GM19455 (cell line): ENCODE measurements at regions not wholly inside any gene's neighbourhood (a gene's known extent, or its start where the extent isn't known, plus 50 kb on each side); places are given as distances from the start of the nearest gene placed in this dataset.

Source experiments
- ATAC-seq: cut with Tn5 transposase; IDR thresholded peaks from one replicate; pipeline ENCODE4 v1.9.1; 2021; ENCODE audit not compliant: unreplicated experiment

DNA sequence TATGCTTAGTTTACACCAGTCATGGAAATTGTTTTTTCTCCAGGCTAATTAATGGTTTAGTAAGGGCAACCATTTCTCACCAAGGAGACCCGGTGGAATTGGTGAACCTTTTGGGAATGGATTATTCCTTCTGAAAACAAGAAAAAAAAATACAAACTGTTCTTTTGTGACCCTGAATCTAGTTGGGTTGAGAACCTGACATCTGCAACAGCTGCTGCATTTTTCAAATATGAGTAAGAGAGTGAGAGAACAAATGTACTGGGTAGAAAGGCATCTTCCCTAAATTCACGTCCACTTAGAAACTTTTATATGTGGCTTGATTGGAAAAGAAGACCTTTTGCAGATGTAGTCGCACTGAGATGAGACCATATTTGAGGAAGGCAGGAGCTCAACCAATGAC lies 553.4 kb upstream of the EPHA7 start:
- no peak for ATAC-seq

GRCh38 chr6:93970684-93971083 lies 551.3 kb upstream of the EPHA7 start:
- no peak for ATAC-seq

GRCh38 chr6:93968126-93968525 lies 548.8 kb upstream of the EPHA7 start:
- ATAC-seq, result no peak

- ATAC-seq, result no peak
Measured at GRCh38 chr6:93964926-93965325, 545.6 kb upstream of the EPHA7 start.

GRCh38 chr6:93964321-93964720 lies 545.0 kb upstream of the EPHA7 start:
- no peak for ATAC-seq

GRCh38 chr6:93962566-93962965 lies 543.2 kb upstream of the EPHA7 start:
- no peak for ATAC-seq

DNA sequence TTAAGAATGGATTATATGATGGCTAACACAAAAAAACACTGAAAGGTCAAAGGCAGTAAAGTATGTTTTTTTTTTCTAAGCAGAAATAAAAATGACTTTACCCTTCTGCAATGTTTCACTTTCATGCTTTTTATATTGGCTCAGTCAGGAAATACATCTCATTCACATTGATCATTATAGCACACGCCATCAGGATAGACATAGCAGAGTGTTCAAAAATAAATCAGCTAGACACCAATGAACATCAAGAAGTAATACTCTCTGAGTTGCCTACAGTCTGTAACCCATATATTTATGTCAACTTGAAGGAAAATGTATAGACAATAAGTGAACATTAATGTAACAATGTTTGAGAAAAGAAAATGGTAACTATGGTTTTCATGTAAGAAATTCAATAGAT lies 535.2 kb upstream of the EPHA7 start:
- no peak for ATAC-seq

GRCh38 chr6:93943661-93944060 lies 524.3 kb upstream of the EPHA7 start:
- no peak for ATAC-seq

- ATAC-seq, result no peak
Measured at GRCh38 chr6:93940381-93940780, 521.0 kb upstream of the EPHA7 start.

DNA sequence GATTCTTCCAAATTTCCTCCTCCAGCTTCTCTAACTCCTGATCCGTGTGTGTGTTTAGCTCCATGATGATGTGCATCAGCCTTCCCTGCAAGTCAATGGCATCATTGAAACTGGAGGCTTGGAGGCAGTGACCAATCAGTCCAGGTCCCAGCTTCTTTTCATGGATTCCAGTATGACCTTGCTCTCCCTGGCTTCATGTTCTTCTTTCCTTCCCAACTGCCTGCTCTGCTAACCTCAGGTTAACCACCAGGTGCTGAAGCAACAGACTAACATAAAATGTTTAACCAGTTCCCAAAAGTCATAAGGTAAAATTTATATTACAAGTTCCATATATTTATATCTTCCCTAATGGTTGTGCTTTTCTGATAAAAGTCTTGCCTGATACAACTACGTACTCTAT lies 512.8 kb upstream of the EPHA7 start:
- ATAC-seq, result no peak

GRCh38 chr6:93927731-93928130 lies 508.4 kb upstream of the EPHA7 start:
- ATAC-seq, result no peak

DNA sequence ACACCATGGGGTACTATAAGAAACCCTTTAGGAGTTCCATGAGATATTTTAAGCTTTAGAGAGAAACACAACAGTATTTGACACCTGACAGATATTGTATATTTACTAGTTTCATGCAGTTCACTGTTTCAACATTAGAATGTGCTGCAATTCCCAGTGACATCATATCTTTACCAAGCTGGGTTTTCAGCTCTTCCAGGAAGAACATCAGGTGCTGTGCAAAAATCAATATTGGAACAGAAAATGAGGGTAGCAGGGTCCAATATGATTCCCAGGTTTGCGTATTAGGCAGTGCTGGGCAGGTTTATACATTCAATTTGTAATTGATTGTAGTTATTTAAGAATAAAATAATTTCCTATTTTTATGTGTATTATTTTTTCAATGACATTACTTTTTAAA lies 500.0 kb upstream of the EPHA7 start:
- ATAC-seq, result no peak

GRCh38 chr6:93918258-93918657 lies 498.9 kb upstream of the EPHA7 start:
- no peak for ATAC-seq

DNA sequence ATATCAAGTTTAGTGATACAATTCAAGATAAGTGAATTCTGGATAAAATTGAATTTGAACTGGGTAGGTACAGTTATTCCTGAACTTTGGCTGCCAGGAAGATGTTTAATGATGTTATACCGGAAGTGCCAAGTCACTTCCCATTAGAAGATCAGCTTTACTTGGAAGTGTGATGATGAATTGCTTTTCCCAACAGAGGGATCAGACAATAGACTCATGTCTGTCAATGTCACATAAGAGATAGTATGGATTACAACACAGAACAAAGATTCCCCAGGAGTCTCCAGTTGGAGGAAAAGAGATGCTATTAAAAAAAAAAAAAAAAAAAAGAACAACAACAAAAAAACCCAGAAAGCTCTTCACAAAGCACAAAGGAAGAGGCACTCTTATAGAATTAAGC lies 497.9 kb upstream of the EPHA7 start:
- no peak for ATAC-seq

GRCh38 chr6:93916716-93917115 lies 497.4 kb upstream of the EPHA7 start:
- ATAC-seq, result no peak

GRCh38 chr6:93915961-93916360 lies 496.6 kb upstream of the EPHA7 start:
- no peak for ATAC-seq

- no peak for ATAC-seq
Measured at GRCh38 chr6:93902517-93902916, 483.2 kb upstream of the EPHA7 start.

DNA sequence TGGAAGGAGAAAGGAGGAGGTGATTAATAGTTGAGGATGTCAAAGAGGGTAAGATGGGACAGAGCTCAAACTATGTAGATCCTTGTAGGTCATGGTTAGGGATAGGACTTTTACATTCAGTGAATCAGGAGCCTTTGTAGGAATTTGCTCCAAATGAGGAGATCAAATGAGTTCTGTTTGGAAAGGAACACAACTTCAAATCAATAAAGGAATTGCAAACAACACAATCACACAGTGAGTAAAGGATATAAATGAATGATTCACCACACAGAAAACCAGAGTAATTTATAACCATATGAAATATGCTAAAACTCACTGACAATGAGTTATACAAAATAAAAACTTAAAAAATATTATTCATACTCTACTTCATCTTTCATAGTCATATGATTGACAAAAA lies 480.8 kb upstream of the EPHA7 start:
- ATAC-seq, result no peak

GRCh38 chr6:93896081-93896480 lies 476.7 kb upstream of the EPHA7 start:
- no peak for ATAC-seq

- ATAC-seq, result no peak
Measured at GRCh38 chr6:93894521-93894920, 475.2 kb upstream of the EPHA7 start.

GRCh38 chr6:93889713-93890112 lies 470.4 kb upstream of the EPHA7 start:
- ATAC-seq, result no peak

GRCh38 chr6:93886416-93886815 lies 467.1 kb upstream of the EPHA7 start:
- no peak for ATAC-seq

GRCh38 chr6:93859971-93860370 lies 440.6 kb upstream of the EPHA7 start:
- no peak for ATAC-seq

DNA sequence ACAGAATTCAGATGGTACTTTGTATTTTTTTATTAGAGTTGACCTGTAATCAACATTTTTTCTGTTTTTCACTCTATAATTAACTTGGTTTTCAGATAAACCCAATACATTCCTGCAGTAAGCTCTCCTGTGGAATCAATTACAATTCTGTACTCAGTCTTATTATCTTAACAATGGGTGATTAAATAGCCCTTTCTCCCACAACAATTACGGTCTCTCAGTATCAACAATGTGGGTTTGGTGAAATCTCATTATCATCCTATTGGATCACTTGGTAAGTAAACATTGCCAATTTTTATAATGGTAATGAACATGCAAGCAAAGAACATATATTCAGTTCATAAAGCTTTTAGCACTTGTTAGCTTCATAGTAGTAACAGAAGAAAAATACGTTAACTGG lies 438.9 kb upstream of the EPHA7 start:
- no peak for ATAC-seq
